KMS-11 (cell line): ENCODE measurements at regions not wholly inside any gene's neighbourhood (a gene's known extent, or its start where the extent isn't known, plus 50 kb on each side); places are given as distances from the start of the nearest gene placed in this dataset.

ENCODE experiments used
- H2AFZ ChIP-seq: fragments of 200-600 bp; sonication (generic); 2 replicates; pipeline ENCODE4 v1.6.1; 2016; ENCODE audit warnings: antibody characterized with exemption, mixed run types, low read depth
- H3K27ac ChIP-seq: fragments of 200-600 bp; sonication (generic); 2 replicates; pipeline ENCODE4 v1.6.1; 2016; ENCODE audit warnings: mild to moderate bottlenecking, mixed run types
- H3K27me3 ChIP-seq: fragments of 200-600 bp; sonication (generic); 2 replicates; pipeline ENCODE4 v1.6.1; 2017; ENCODE audit warnings: mild to moderate bottlenecking, low read depth, mixed run types, moderate library complexity; ENCODE audit not compliant: insufficient read depth
- H3K36me3 ChIP-seq: fragments of 200-600 bp; sonication (generic); 2 replicates; pipeline ENCODE4 v1.6.1; 2017; ENCODE audit warnings: mild to moderate bottlenecking, mixed run types; ENCODE audit not compliant: insufficient read depth
- H3K4me1 ChIP-seq: fragments of 200-600 bp; sonication (generic); 2 replicates; pipeline ENCODE4 v1.6.1; 2016; ENCODE audit warnings: mild to moderate bottlenecking, low read depth, mixed run types; ENCODE audit not compliant: poor library complexity, severe bottlenecking
- H3K4me2 ChIP-seq: fragments of 200-600 bp; sonication (generic); 2 replicates; pipeline ENCODE4 v1.7.0; 2016; ENCODE audit warnings: mild to moderate bottlenecking, mixed run types
- H3K4me3 ChIP-seq: fragments of 200-600 bp; sonication (generic); IDR thresholded peaks from 2 replicates; pipeline ENCODE4 v1.6.1; 2017; ENCODE audit warnings: low read depth, low read length, mixed read lengths; ENCODE audit not compliant: insufficient read depth
- H3K79me2 ChIP-seq: fragments of 200-600 bp; sonication (generic); 2 replicates; pipeline ENCODE4 v1.6.1; 2016; ENCODE audit warnings: low read depth, mixed run types; ENCODE audit not compliant: insufficient read depth
- H3K9ac ChIP-seq: fragments of 200-600 bp; sonication (generic); 2 replicates; pipeline ENCODE4 v1.6.1; 2016; ENCODE audit warnings: mild to moderate bottlenecking, mixed run types
- H4K20me1 ChIP-seq: fragments of 200-600 bp; sonication (generic); 2 replicates; pipeline ENCODE4 v1.6.1; 2016; ENCODE audit warnings: mild to moderate bottlenecking, mixed run types; ENCODE audit not compliant: insufficient read depth
- CTCF ChIP-seq: fragments of 200-600 bp; sonication (generic); conservative IDR thresholded peaks from 2 replicates; pipeline ENCODE4 v1.6.1; 2017; ENCODE audit warnings: low read depth, mild to moderate bottlenecking, antibody characterized with exemption, low read length, moderate library complexity, mixed read lengths

- H3K79me2 ChIP-seq = no peaks in the 10 kb centered on the region
- H3K27me3 ChIP-seq = no peaks in the 10 kb centered on the region; the same call in 1 of the 2 replicates
- H3K4me1 ChIP-seq = no peaks in the 10 kb centered on the region
- TF ChIP-seq CTCF = no peak
- H4K20me1 ChIP-seq = no peaks in the 10 kb centered on the region
- H3K9ac ChIP-seq = no peak overlapping the region
- H3K36me3 ChIP-seq = no peaks in the 10 kb centered on the region
- no peak overlapping the region for H3K27ac ChIP-seq
- H3K4me2 ChIP-seq = no peak overlapping the region
- H2AFZ ChIP-seq = no peak overlapping the region
- no peak overlapping the region for H3K4me3 ChIP-seq
Observed at GRCh38 chr6:43997345-43997677, 129.9 kb downstream of the MRPL14 start.

GRCh38 chr6:43996618-43997344, 130.5 kb downstream of the MRPL14 start:
- no peak overlapping the region for H3K27ac ChIP-seq
- H3K79me2 ChIP-seq = no peaks in the 10 kb centered on the region
- no peaks in the 10 kb centered on the region for H4K20me1 ChIP-seq
- H3K4me3 ChIP-seq = no peak overlapping the region
- no peaks in the 10 kb centered on the region for H3K36me3 ChIP-seq
- no peak overlapping the region for H2AFZ ChIP-seq
- H3K4me1 ChIP-seq = no peaks in the 10 kb centered on the region
- no peak overlapping the region for H3K9ac ChIP-seq
- no peak for TF ChIP-seq CTCF
- H3K4me2 ChIP-seq = no peak overlapping the region
- no peaks in the 10 kb centered on the region; the same call in 1 of the 2 replicates for H3K27me3 ChIP-seq

- Histone ChIP-seq H4K20me1 (no peaks in the 10 kb centered on the region), H2AFZ (no peak overlapping the region), H3K4me2 (no peak overlapping the region), H3K36me3 (no peaks in the 10 kb centered on the region), H3K27me3 (no peaks in the 10 kb centered on the region), H3K4me1 (no peaks in the 10 kb centered on the region), H3K4me3 (no peak overlapping the region), H3K79me2 (no peaks in the 10 kb centered on the region), H3K9ac (no peak overlapping the region), H3K27ac (no peak overlapping the region)
- no peak for TF ChIP-seq CTCF
Observed at GRCh38 chr6:43995137-43995536, 132.1 kb downstream of the MRPL14 start.

- no peak overlapping the region for H3K27ac ChIP-seq
- H3K4me2 ChIP-seq = no peak overlapping the region
- no peak overlapping the region for H3K4me3 ChIP-seq
- no peak overlapping the region for H2AFZ ChIP-seq
- H4K20me1 ChIP-seq = no peaks in the 10 kb centered on the region
- no peaks in the 10 kb centered on the region for H3K4me1 ChIP-seq
- H3K36me3 ChIP-seq = no peaks in the 10 kb centered on the region
- H3K9ac ChIP-seq = no peak overlapping the region
- H3K79me2 ChIP-seq = no peaks in the 10 kb centered on the region
- no peaks in the 10 kb centered on the region for H3K27me3 ChIP-seq
- no peak for TF ChIP-seq CTCF
Observed at GRCh38 chr6:43993881-43994523, 133.2 kb downstream of the MRPL14 start.
